ENCODE measurements at regions not wholly inside any gene's neighbourhood (a gene's known extent, or its start where the extent isn't known, plus 50 kb on each side); places are given as distances from the start of the nearest gene placed in this dataset.
"Not testable (repeated sequence)": the region's sequence is repeated elsewhere in the genome, so short reads cannot be mapped to it uniquely, and the experiment has no call there.

DNA sequence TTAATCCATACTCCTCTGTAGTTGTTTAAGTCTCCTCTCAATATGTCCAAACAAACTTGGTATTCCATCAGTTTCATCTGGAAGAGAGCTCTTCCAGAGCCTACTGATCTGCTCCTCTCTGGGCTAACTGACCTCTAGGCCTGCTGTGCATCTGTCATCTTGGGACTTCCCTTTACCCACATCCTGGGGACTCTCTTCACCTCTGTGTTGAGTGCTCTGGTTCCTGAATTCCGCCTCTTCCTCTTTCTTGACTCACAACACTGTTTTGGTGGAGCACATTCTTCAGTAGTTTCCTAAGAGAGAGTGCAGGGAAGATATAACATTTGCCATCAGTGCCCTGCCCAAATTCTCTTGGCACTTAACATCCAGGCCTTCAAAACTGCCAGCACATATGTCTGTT is 55.9 kb upstream of the NOTCH2NLA start:
- H3K27ac ChIP-seq; DNase-seq (ENCODE audit: low spot score); H3K4me3 ChIP-seq: not testable (repeated sequence)

DNA sequence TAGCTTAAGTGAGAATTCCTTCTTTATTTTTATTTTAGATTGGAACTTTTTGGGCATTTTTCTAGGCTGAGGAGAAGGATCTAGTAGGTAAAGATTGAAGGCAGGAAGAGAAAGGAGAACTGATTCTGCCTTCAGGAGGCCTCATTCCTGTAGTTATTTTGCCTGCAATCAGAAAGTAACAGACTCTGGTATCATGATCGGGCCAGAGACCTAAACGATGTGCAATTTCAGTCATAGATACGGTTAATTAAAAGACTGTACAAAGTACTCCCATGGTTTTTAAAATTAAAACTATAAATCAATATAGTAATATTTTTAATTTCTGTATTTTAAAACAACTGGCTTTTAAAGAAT is 54.7 kb upstream of the NOTCH2NLA start:
- not testable (repeated sequence) for H3K27ac ChIP-seq; DNase-seq (ENCODE audit: low spot score); H3K4me3 ChIP-seq

DNA sequence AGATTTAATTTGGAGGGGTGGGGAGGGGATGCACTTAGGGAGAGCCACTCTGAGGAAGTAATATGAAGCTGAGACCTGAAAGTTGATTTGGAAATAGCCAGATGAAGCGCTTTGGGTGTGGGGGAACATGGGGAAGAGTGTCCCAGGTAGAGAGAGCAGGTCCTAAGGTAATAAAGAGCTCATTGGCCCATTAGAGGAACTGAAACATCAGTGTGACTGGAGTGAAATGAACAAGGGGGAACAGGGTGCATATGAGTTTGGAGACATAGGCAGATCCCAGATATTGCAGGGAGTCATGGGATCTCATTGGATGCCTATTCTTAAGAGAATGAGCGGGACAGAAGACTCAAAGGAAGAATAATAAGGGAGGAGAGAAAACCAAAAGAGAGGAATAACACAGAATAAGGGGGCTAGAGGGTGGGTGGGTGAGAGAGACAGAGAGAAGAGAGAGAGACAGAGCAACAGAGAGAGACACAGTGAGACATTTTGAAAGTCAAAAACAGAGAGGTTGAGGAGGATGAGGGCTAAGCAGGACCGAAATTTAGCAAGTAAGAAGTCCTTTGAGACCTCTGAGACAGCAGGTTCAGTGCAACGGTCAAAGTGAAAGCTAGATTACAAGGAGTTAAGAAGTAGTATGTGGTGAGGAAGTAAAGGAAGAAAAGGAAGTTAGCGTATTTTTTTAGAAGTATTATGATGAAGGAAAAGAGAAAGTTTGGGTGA is 54.1 kb upstream of the NOTCH2NLA start:
- not testable (repeated sequence) for DNase-seq (ENCODE audit: low spot score); H3K4me3 ChIP-seq; H3K27ac ChIP-seq

DNA sequence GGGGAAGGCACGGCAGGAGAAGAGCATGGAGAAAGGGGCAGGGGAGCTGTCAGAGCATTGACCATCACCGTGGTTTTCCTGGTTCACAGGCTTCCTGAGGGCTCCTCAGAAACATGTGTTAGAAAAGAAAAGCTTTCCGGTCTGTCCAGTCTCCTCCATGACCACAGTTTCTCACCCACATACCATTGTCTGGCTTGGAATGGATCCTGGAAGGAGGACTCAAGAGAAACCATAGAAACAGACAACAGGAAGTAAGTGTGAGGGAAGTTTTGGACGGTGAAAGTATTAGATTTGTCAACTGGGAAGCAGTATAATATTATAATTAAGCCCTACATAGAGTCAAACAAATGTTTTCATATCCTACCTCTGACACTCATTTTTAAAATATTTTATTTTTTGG is 52.7 kb upstream of the NOTCH2NLA start:
- DNase-seq (ENCODE audit: low spot score); H3K27ac ChIP-seq; H3K4me3 ChIP-seq: not testable (repeated sequence)

DNA sequence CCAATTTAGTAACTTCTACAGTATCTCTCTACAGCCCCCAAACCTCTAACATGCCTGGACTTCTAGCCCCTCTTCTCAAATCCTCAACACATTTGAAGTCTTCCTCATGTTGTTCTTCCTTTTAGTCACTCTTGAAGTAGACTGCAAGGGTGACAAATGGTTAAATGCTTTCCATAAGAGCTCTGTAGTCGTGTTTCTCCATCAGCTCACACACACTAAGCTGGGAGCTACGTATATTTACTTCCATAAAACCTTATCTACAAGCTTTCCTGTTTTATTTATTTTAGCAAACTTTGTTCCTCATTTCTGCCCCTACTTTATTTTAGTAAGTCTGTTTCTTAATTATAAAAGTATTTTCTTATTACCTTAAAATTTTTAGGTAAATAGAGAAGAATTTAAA is 49.9 kb upstream of the NOTCH2NLA start:
- not testable (repeated sequence) for DNase-seq (ENCODE audit: low spot score); H3K27ac ChIP-seq; H3K4me3 ChIP-seq
